ENCODE measurements at regions not wholly inside any gene's neighbourhood (a gene's known extent, or its start where the extent isn't known, plus 50 kb on each side); places are given as distances from the start of the nearest gene placed in this dataset.

GRCh38 chr10:107918171-107918570 lies 753.7 kb upstream of the SORCS1 start:
- H3K9ac ChIP-seq (ENCODE audit: low read length) = no peak overlapping the region

GRCh38 chr10:107915215-107915610 lies 750.7 kb upstream of the SORCS1 start:
- H3K36me3 ChIP-seq (ENCODE audit: insufficient read depth, low read length) = no peaks in the 10 kb centered on the region
- no peak overlapping the region for H3K4me2 ChIP-seq (ENCODE audit: low read length)
- H3K9me2 ChIP-seq (ENCODE audit: low read depth, low read length) = no peaks in the 10 kb centered on the region
- H3K79me2 ChIP-seq (ENCODE audit: insufficient read depth, low read length) = no peaks in the 10 kb centered on the region
- H3K4me3 ChIP-seq (ENCODE audit: low read depth, low read length, poor library complexity, severe bottlenecking) = no peak overlapping the region
- H2AFZ ChIP-seq (ENCODE audit: low read length) = no peak overlapping the region
- H3K4me1 ChIP-seq (ENCODE audit: insufficient read depth, low read length, severe bottlenecking) = no peaks in the 10 kb centered on the region
- no peaks in the 10 kb centered on the region for H4K20me1 ChIP-seq (ENCODE audit: insufficient read depth, low read length)
- no peak overlapping the region for H3K27ac ChIP-seq (ENCODE audit: low read depth, low read length, poor library complexity, severe bottlenecking)
- H3F3A ChIP-seq (ENCODE audit: insufficient read depth, low read length) = no peaks in the 10 kb centered on the region
- no peaks in the 10 kb centered on the region for H3K9me3 ChIP-seq (ENCODE audit: low read length)
- H3K9ac ChIP-seq (ENCODE audit: low read length) = no peak overlapping the region
- H3K27me3 ChIP-seq (ENCODE audit: insufficient read depth, low read length) = no peaks in the 10 kb centered on the region
- TF ChIP-seq EZH2 (IDR thresholded peaks at IDR 0.05; ENCODE audit: borderline replicate concordance, low read length) (no peak), CTCF (IDR thresholded peaks at IDR 0.05; ENCODE audit: low read length) (no peak)

More at GRCh38 chr10:107918171-107918570, 753.7 kb upstream of the SORCS1 start:
- Histone ChIP-seq H3K27me3 (ENCODE audit: insufficient read depth, low read length) (no peaks in the 10 kb centered on the region), H3K4me3 (ENCODE audit: low read depth, low read length, poor library complexity, severe bottlenecking) (no peak overlapping the region), H3K4me2 (ENCODE audit: low read length) (no peak overlapping the region), H3K27ac (ENCODE audit: low read depth, low read length, poor library complexity, severe bottlenecking) (no peak overlapping the region), H3K9me2 (ENCODE audit: low read depth, low read length) (no peaks in the 10 kb centered on the region), H3K9me3 (ENCODE audit: low read length) (no peaks in the 10 kb centered on the region), H2AFZ (ENCODE audit: low read length) (no peak overlapping the region), H3K79me2 (ENCODE audit: insufficient read depth, low read length) (no peaks in the 10 kb centered on the region), H4K20me1 (ENCODE audit: insufficient read depth, low read length) (no peaks in the 10 kb centered on the region), H3K4me1 (ENCODE audit: insufficient read depth, low read length, severe bottlenecking) (no peaks in the 10 kb centered on the region), H3F3A (ENCODE audit: insufficient read depth, low read length) (no peaks in the 10 kb centered on the region), H3K36me3 (ENCODE audit: insufficient read depth, low read length) (no peaks in the 10 kb centered on the region)
- TF ChIP-seq CTCF (IDR thresholded peaks at IDR 0.05; ENCODE audit: low read length) (no peak), EZH2 (IDR thresholded peaks at IDR 0.05; ENCODE audit: borderline replicate concordance, low read length) (no peak)

- Histone ChIP-seq H3K4me2 (ENCODE audit: low read length) (no peak overlapping the region), H2AFZ (ENCODE audit: low read length) (no peak overlapping the region)
Measured at GRCh38 chr10:107914450-107915214, 750.1 kb upstream of the SORCS1 start.

More at GRCh38 chr10:107914450-107915214, 750.1 kb upstream of the SORCS1 start:
- no peaks in the 10 kb centered on the region for H3K27me3 ChIP-seq (ENCODE audit: insufficient read depth, low read length)
- TF ChIP-seq CTCF (IDR thresholded peaks at IDR 0.05; ENCODE audit: low read length) = no peak
- H3K79me2 ChIP-seq (ENCODE audit: insufficient read depth, low read length) = no peaks in the 10 kb centered on the region
- H3F3A ChIP-seq (ENCODE audit: insufficient read depth, low read length) = no peaks in the 10 kb centered on the region
- no peak overlapping the region for H3K4me3 ChIP-seq (ENCODE audit: low read depth, low read length, poor library complexity, severe bottlenecking)
- H3K9me2 ChIP-seq (ENCODE audit: low read depth, low read length) = no peaks in the 10 kb centered on the region
- H3K9me3 ChIP-seq (ENCODE audit: low read length) = no peaks in the 10 kb centered on the region
- no peak overlapping the region for H3K27ac ChIP-seq (ENCODE audit: low read depth, low read length, poor library complexity, severe bottlenecking)
- H3K36me3 ChIP-seq (ENCODE audit: insufficient read depth, low read length) = no peaks in the 10 kb centered on the region
- H4K20me1 ChIP-seq (ENCODE audit: insufficient read depth, low read length) = no peaks in the 10 kb centered on the region
- H3K4me1 ChIP-seq (ENCODE audit: insufficient read depth, low read length, severe bottlenecking) = no peaks in the 10 kb centered on the region
- H3K9ac ChIP-seq (ENCODE audit: low read length) = no peak overlapping the region

All from OCI-LY1 (cell line).